GM19328 (cell line): ENCODE measurements at regions not wholly inside any gene's neighbourhood (a gene's known extent, or its start where the extent isn't known, plus 50 kb on each side); places are given as distances from the start of the nearest gene placed in this dataset.
A peak's percentile ranks its signal among the peaks of the same experiment; 100 is the strongest.
"Not testable (repeated sequence)": the region's sequence is repeated elsewhere in the genome, so short reads cannot be mapped to it uniquely, and the experiment has no call there.

ENCODE experiments used
- ATAC-seq: cut with Tn5 transposase; IDR thresholded peaks from one replicate; pipeline ENCODE4 v1.9.1; 2021; ENCODE audit warnings: mild to moderate bottlenecking, moderate library complexity; ENCODE audit not compliant: unreplicated experiment

DNA sequence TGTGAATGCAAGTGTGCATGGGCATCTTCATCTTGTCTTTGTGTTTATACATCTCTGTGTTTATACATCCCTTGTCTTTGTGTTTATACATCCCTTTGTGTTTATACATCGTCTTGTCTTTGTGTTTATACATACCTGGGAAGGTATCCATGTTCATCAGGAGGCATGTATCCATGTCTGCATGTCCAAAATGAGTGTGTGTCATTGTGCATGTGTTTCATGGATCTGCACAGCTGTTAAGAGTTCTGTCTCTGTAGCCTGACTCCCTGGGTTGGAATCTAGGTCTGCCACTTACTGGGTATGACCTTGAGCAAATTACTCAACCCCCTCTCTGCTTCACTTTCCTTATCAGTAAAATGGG lies 50.1 kb upstream of the SIRPA start:
- no peak for ATAC-seq

DNA sequence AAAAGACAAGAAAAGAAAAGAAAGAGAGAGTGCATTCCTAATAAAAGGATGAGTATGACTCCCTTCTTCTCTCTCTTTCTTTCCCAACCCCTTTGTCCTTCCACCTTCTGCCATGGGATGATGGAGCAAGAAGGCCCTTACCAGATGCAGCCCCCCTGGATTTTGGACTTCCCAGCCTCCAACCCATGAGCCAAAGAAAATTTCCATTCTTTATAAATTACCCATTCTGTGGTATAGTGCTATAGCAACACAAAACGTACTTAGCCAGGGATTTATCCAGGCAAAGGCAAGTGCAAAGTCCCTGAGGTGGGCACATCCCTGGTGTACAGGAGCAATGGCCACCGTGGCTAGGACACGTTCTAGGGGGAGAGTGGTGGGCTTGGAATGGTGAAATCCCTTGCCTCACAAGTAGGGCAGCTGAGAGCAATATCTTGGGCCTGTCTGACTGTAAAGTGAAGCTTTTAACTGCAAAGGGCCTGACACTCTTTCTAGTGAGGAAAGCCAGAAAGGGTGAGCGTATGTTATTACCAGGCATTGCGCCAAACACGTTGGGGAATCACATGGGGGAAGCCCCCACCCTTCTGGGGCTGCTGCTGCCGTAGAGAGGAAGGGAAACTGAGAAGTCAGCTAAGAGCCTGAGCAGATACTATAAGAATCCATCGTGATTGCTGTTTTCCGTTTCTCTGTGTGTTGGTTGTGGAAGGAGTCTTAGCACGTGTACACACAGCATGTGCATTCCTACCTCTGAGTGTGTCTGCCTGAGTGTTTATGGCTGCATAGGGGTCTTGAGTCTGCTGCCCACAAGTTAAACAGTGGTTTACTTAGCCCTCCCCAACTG lies 50.7 kb upstream of the SIRPA start:
- peak; percentile 82 for ATAC-seq

DNA sequence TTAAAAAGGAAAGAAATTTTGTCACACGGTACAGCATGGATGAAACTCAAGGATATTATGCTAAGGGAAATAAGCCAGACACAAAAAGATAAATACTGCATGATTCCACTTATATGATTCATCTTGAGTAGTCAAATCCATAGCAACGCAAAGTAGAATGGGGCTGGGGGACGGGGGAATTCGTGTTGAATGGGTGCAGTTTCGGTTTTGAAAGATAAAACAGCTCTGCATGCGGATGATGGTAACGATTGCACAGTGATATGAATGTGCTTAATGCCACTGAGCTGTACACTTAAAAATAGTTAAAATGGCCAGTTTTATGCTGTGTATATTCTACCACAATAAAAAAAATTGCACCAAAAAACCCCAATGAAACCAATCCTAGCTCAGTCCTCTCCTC lies 52.9 kb upstream of the SIRPA start:
- no peak for ATAC-seq

DNA sequence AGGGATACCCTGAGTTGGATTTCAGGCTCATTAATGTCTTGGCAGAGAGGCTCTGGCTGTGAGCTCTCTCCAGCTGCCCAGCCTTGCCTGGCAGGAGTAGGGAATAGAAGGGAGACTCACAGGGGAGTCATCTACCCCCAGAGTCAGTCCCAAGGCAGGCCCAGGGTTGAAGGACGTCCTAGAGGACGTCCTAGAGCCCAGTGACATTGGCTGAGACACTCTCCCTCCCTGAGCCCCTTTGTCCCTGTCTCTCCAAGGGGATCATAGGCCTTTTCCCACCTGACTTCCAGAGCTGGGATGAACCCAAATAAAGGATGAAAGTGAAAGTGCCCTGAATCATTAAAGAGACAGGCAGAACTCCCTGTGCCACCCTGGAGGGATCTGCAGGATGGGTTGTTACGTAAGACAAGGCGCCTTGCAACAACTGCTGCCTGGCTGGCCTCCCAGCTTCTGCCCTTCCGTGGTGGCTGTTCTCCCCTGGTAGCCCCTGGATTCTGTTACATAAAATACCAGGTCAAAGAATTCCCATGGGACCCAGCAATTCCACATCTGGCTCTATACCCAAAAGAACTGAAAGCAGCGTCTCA lies 53.6 kb upstream of the SIRPA start:
- ATAC-seq, result no peak

DNA sequence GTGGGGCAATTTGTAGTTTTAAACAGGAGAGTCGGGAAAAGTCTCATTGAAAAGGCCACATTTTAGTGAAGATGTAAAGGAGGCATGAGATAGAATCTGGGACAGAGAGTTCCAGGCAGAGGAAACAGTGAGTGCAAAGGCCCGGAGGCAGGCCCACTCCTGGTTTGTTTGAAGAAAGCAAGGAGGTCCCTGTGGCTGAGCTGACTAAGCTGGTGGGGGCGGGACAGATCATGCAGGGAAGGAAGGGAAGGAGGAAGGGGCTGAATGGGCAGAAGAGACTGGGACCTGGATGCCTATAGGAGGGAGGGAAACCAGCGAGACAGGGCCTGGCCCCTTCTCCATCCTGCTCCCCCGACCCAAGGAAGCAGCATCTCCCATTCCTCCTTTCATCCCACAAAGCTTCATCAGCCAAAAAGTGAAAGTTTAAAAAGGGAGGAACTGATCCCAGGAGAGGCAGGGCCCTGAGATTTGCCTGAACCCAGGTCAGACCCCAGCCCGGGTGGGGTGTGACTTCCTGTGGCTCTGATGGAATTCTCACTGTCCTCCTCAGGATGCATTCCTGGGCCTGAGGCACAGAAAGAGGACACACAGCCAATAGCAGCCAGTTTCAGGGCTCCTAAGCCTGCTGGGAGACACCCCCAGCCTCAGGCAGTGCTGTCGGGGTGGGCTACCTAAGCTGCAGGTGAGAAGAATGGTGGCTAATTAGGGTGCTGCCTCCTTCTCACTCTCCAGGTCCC lies 54.2 kb upstream of the SIRPA start:
- ATAC-seq, result no peak

DNA sequence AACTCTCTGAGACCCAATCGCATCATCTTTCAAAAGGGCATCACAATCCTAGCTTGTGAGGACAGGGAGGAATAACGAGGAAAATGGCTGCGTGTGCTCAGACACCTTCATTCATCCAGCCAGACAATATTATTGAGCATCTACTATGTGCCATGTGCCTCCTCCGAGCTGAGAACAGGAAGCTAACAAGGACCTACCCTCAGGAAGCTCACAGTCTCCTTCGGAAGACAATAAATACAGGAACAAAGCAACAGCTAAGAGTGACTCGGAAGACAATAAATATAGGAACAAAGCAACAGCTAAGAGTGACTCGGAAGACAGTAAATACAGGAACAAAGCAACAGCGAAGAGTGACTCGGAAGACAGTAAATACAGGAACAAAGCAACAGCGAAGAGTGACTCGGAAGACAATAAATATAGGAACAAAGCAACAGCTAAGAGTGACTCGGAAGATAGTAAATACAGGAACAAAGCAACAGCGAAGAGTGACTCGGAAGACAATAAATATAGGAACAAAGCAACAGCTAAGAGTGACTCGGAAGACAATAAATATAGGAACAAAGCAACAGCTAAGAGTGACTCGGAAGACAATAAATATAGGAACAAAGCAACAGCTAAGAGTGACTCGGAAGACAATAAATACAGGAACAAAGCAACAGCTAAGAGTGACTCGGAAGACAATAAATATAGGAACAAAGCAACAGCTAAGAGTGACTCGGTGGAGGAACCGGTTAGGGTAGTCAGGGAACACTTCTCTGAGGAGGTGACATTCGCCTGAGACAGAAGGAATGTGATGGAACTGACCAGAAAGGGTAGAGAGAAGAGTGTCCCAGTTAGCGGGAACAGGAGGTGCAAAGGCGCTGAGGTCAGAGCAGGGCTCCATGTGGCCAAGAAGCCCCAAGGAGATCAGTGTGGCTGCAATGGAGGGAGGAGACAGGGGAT lies 55.6 kb upstream of the SIRPA start:
- not testable (repeated sequence) for ATAC-seq

DNA sequence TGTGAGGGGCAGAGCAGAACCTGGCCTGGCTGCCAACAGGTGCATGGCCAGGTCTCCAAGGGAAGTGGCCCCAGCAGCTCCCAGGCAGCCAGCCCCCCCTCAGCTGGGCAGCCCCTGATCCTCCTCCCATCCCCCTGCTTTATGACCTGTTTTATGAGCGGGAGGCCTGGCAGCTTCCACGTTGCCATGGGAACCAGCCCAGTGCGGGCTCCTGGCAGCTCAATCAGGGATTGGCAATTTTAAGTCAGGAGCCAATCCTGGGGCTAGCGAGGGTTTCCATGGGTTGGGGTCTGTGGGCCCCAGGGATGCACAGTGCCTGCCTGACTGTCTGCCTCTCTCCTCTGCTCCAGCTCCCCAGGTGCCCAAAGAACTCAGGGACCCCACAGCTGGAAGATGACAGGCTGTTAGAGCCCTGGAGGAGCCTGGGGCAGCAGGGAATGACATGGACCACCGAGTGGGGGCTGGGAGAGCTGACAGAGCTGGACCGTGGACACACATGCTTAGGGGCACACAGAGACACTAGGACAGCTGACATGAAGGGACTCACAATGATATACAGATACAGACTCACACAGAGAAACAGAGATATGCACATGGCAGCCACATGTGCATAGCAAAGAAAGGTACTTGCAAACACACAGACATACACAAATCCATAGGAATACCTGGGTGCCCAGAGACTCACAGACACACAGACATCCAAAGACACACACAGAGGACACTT lies 56.5 kb upstream of the SIRPA start:
- ATAC-seq, result no peak

DNA sequence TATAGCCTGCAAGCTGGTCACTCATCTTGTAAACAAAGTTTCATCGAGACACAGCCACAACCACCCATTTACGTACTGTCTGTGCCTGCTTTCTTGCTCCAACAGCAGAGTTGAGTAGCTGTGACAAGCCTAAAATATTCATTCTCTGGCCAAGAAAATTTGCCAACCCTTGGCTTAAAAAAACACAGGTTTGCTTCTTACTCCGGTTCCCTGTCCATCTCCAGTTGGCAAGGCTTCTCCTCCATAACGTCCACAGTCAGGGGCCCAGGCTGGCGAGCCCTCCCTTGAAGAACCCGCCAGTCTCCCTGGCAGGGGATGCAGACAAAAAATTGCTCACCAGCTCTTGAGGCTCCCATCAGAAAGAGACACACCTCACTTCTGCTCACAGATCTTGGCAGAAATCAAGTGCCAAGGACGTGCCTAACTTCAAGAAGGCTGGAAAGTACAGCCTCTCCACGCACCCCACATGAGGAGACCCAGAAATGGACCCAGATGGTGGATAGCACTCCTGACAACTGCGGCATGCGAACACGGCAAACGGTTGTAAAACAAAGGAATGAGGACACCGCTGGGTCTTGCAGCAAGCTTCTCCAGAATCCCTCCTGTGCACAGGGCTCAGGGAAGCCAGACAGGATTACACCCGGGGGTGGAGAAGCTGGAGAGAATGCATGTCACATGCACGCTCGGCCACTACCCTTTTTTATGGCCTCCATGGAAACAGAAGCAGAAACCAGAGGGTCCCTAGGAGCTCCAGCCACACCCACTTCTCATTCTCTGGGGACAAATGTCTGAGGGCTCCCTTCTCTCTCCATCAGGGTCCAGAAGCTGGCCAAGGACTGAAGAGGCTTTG lies 59.8 kb upstream of the SIRPA start:
- ATAC-seq, result no peak

DNA sequence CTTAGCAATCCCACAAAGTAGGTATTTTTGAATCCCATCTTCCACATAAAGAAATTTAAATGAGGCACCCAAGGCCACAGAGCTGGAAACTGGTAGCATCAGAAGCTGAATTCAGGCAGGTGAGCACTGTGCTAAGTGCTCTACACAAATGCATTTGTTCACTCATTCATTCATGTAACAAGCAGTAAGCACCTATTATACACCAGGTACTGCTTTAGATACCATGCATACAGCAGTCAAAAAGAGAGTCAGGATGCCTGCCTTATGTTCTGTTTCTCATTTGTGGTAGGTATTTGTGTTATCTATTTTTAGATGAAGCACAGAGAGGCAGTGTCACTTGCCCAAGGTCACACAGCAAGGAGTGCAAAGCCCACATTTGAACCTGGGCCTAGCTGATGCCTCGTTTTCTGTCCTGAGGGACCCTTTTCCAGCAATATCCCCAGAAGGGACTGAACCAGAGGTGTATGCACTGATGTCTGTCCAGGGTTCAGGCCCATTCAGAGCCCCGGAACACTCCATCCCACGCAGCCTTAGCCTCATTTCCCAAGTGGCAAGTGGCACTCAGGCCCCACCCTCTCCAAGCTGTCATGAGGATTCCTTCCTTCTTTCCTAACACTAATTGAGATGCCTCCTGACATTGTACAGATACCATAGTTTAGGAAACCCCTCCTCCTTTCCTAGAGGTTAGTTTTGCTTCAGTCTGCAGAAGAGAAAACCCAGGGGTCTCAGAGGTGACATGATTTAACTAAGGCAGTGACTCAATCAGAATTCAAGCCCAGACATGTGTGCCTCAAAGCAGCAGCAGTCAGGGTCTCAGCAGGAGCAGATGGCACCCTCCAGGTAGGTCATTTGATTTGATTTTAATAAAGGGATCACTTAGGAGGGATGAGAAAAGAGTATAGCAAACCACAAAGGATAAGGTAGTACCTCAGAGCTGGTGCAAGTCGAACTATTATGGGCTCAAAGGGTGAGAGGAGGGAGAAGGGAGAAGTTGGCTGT lies 61.2 kb upstream of the SIRPA start:
- no peak for ATAC-seq

DNA sequence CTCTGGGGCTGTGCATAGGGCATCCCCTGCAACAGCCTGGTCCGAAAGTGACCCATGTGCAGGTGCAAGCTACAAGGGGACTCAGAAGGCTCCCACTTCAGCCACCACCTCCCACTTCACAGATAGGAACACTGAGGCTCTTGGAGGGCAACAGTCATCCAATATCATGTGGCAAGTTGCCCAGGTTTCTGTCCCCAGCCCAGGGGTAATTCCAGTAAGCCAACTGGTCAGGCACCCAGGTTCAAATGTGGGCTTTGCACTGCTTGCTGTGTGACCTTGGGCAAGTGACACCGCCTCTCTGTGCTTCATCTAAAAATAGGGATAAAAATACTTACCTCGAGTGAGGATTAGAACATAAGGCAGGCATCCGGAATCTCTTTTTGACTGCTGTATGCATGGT lies 62.0 kb upstream of the SIRPA start:
- no peak for ATAC-seq

DNA sequence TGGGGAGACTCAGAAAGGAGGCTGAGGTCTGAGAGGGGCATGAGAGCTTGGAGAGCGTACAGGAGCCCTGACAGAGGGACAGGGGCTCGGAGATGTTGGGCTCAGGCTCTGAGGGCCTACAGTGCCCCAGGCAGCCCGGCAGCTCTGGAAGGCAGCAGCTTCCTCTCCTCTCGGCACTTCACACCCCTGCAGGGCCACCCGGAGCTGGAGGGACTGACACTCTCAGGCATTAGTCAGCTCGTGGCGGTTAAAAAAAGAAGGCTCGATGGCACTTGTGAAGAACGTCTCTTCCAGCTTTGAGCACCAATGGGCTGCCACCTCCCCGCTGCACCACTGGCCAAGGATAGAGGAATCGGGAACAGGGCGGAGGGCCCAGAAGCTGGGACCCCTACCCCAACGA lies 62.6 kb upstream of the SIRPA start:
- ATAC-seq, result no peak

DNA sequence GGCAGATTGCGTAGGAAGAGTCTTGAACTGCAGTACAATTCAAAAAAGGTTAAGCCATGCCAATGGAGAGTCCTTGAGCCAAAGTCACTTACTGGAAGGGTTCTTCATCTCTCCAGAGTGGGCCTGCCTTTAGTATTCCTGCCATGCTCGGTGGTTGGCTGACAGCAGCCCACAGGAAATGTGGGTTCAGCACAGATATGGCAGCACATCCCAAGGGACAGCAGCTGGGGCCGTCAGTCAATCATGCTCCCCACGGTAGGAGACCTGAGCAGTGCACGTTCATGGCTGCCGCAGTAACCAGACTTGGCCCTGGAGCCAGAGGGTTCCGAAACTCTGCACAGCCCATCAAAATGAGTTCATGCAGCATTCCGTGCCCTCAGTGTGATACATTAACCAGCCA lies 63.6 kb upstream of the SIRPA start:
- no peak for ATAC-seq

DNA sequence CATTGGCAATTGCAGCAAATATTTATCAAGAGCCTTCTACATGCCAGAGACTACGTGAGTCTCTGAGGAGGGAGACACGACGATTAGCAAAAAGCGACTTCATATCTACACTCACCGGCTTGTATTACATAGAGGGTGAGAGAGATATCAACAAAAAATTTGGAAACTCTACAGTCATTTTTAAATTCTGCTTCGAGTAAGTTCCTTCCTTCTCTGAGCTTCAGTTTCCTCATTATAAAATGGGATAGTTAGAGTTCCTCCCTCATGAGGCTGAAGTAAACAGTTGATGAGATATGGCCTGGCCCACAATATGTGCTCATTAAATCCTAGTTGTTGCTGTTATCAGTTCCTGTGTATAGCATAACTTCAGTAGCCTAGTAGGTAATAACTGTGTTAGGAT lies 64.1 kb upstream of the SIRPA start:
- no peak for ATAC-seq

DNA sequence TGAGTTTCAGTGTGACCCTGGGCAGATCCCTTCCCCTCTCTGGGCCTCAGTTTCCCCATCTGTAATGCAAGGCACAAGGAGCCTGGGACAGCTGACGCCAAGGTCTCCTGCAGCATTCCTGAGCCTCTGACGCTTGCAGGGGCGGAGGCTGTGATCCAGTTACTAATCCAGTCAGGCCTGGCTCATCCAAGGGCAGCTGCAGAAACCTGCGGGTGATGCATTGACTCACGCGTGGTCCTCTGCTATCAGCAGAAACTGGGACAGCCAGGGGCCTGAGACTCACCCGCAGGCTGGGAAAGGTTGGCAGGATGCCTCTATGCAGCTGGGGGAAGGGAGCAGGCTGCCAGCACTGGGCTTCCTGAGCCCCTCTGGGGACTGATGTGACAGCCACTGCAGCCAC lies 65.0 kb upstream of the SIRPA start:
- no peak for ATAC-seq

DNA sequence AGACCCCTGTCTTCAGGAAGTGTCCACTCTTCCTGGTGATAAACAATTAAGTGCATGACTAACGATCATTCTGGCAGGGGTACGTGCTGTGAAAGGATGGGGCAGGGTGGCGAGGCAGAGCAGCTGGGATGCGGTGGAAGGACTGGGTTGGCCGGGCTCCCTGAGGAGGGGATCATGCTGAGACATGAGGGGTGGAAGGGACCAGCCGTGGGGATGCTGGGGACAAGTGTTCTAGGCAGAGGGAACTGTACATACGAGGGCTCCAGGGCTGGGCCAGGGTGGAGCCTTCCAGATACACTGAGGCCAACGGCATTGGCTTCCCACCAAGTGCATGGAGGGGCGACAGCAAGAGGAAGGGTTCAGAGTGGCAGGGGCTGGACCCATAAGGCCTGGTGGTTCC lies 65.7 kb upstream of the SIRPA start:
- no peak for ATAC-seq

DNA sequence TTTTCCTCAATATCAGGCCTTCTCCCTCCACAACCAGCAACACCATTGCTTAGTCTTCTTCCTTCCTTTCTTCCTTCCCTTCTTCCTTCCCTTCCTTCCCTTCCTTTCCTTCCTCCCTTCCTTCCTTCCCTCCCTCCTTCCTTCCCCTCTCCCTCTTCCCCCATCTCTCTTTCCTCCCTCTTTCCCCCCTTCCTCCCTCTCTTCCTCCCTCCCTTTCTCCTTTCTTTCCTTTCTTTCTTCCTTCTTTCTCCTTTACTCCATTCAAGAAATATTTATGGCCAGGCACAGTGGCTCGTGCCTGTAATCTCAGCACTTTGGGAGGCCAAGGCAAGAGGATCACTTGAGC lies 66.4 kb upstream of the SIRPA start:
- ATAC-seq, result no peak

DNA sequence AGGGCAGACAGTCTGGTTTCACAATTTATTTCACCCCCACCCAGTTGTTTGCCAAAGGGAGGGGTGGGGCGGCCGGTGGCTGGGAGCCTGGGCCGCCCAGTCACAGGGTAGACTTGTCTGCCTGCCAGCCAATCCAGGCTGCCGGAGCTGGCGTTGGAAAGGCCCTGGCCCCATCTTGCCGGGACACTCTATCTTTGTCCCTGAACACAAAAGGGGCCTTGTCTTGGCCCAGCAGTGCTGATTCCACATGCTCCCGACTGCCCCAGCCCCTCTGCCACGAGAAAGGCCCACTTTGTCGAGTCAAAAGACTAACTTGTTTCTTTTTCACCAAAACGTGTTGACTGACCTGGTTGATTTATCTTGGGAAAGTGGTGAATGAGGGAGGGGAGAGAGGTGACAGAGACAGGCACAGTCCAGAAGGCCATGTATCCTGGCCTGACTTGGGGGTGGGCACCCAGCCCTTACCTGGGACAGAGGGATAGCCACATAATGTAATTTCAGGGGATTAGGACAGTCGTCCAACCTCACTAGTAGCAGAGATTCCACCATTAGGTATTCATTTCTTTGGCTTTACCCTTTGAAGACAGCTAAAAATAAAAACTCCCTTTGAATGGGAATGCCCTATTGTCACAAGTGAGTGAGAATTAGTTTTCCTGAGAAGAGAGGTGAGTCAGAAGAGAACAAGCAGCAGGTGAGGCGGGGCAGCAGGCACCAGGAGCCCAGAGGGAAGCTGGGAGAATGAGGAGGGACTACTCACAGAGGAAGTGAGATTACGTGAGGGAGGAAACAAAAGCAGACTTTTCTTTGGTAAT lies 67.0 kb upstream of the SIRPA start:
- ATAC-seq, result no peak
